Activated B cell treated with CpG ODN at 0.5 μM for 24 hours (primary cell): ENCODE measurements at regions not wholly inside any gene's neighbourhood (a gene's known extent, or its start where the extent isn't known, plus 50 kb on each side); places are given as distances from the start of the nearest gene placed in this dataset.

ENCODE experiments used
- ATAC-seq: fragments of 200-7000 bp; cut with Tn5 transposase; one replicate; pipeline ENCODE4 v1.10.0; 2021; ENCODE audit warnings: low read depth, mild to moderate bottlenecking, moderate library complexity
- CTCF ChIA-PET: fragments of 350-600 bp; sonication (Branson Sonifier 250); formaldehyde crosslinking; loops from one replicate; lab custom pipeline; 2021; ENCODE audit warnings: antibody characterized with exemption; lab: Charles Lee
- POLR2A ChIA-PET: fragments of 350-600 bp; sonication (Branson Sonifier 250); formaldehyde crosslinking; loops from one replicate; lab custom pipeline; 2021; ENCODE audit warnings: antibody characterized with exemption; lab: Charles Lee
- DNase-seq: peaks from one replicate; pipeline ENCODE4 v3.0.0; 2022
- H3K27ac Mint-ChIP-seq: one replicate; pipeline ENCODE4 v1.8.0; 2020; ENCODE audit warnings: mixed read lengths
- H3K27me3 Mint-ChIP-seq: one replicate; pipeline ENCODE4 v1.8.0; 2021; ENCODE audit warnings: mixed read lengths
- H3K36me3 Mint-ChIP-seq: one replicate; pipeline ENCODE4 v1.8.0; 2021; ENCODE audit warnings: low read depth, mixed read lengths
- H3K4me1 Mint-ChIP-seq: one replicate; pipeline ENCODE4 v1.8.0; 2021; ENCODE audit warnings: mixed read lengths
- H3K4me3 Mint-ChIP-seq: one replicate; pipeline ENCODE4 v1.8.0; 2020; ENCODE audit warnings: mild to moderate bottlenecking, mixed read lengths
- H3K9me3 Mint-ChIP-seq: one replicate; pipeline ENCODE4 v1.8.0; 2020; ENCODE audit warnings: mixed read lengths
- CTCF ChIP-seq: fragments of 200-600 bp; IDR thresholded peaks from one replicate; pipeline ENCODE4 v1.8.0; 2022; ENCODE audit warnings: antibody characterized with exemption, mild to moderate bottlenecking
- intact Hi-C: fragments of 100-400 bp; cut with micrococcal nuclease; formaldehyde crosslinking; loops from one replicate; pipeline ENCODE4 v1.15.1; 2024

GRCh38 chr3:177287231-177287630 is 89.9 kb upstream of the TBL1XR1 start:
- DNase-seq (no peak), ATAC-seq (no peak)
- no peaks in the 10 kb centered on the region for H3K9me3 Mint-ChIP-seq
- no peak overlapping the region for H3K27ac Mint-ChIP-seq
- intact Hi-C loops, result loop anchor here (10.0 kb wide), 1 partner anchor 488 kb away; no protein-coding TSS in a partner anchor
- H3K27me3 Mint-ChIP-seq, result no peaks in the 10 kb centered on the region
- TF ChIP-seq CTCF, result no peak
- H3K4me3 Mint-ChIP-seq, result no peak overlapping the region
- ChIA-PET CTCF (no interaction called here), POLR2A (no interaction called here)
- H3K36me3 Mint-ChIP-seq, result no peaks in the 10 kb centered on the region
- H3K4me1 Mint-ChIP-seq, result peaks cover 13% of the 10 kb centered on the region

- Mint-ChIP-seq H3K9me3 (no peaks in the 10 kb centered on the region), H3K27ac (no peak overlapping the region), H3K4me1 (peaks cover 10% of the 10 kb centered on the region), H3K4me3 (no peak overlapping the region), H3K36me3 (no peaks in the 10 kb centered on the region), H3K27me3 (no peaks in the 10 kb centered on the region)
- no peak for TF ChIP-seq CTCF
- ATAC-seq (no peak), DNase-seq (no peak)
- intact Hi-C loops, result no loop called here
- ChIA-PET CTCF (interaction anchor here (1.1 kb wide), 1 partner anchor 13 kb away, joined by 3 read pairs; no protein-coding TSS in a partner anchor), POLR2A (interaction anchor here (1.3 kb wide), 1 partner anchor 31 kb away, joined by 3 read pairs; no protein-coding TSS in a partner anchor)
Observed at GRCh38 chr3:177290633-177291032, 93.4 kb upstream of the TBL1XR1 start.

- TF ChIP-seq CTCF, result no peak
- H3K27ac Mint-ChIP-seq, result no peak overlapping the region
- no peaks in the 10 kb centered on the region for H3K36me3 Mint-ChIP-seq
- no peak for DNase-seq
- CTCF ChIA-PET, result no interaction called here
- no peak overlapping the region for H3K4me3 Mint-ChIP-seq
- H3K9me3 Mint-ChIP-seq, result no peaks in the 10 kb centered on the region
- POLR2A ChIA-PET, result no interaction called here
- ATAC-seq, result no peak
- intact Hi-C loops, result no loop called here
- no peaks in the 10 kb centered on the region for H3K27me3 Mint-ChIP-seq
- peaks cover 8% of the 10 kb centered on the region for H3K4me1 Mint-ChIP-seq
Observed at GRCh38 chr3:177294221-177294620, 96.9 kb upstream of the TBL1XR1 start.

GRCh38 chr3:177295116-177295515 is 97.8 kb upstream of the TBL1XR1 start:
- DNase-seq (no peak), ATAC-seq (no peak)
- no peaks in the 10 kb centered on the region for H3K9me3 Mint-ChIP-seq
- H3K4me1 Mint-ChIP-seq, result peaks cover 8% of the 10 kb centered on the region
- no peak overlapping the region for H3K27ac Mint-ChIP-seq
- intact Hi-C loops, result no loop called here
- ChIA-PET POLR2A (no interaction called here), CTCF (interaction anchor here (0.6 kb wide), 1 partner anchor 70 kb away, joined by 3 read pairs; no protein-coding TSS in a partner anchor)
- H3K4me3 Mint-ChIP-seq, result no peak overlapping the region
- H3K36me3 Mint-ChIP-seq, result no peaks in the 10 kb centered on the region
- TF ChIP-seq CTCF, result no peak
- H3K27me3 Mint-ChIP-seq, result no peaks in the 10 kb centered on the region

- POLR2A ChIA-PET, result interaction anchor here (0.8 to 1.6 kb wide), 4 partner anchors 16 to 102 kb away, joined by 3 to 8 read pairs (median 5); partner anchors contain the start of gene TBL1XR1
- intact Hi-C loops, result no loop called here
- no peak for TF ChIP-seq CTCF
- no peaks in the 10 kb centered on the region for H3K9me3 Mint-ChIP-seq
- DNase-seq (no peak), ATAC-seq (no peak)
- H3K4me3 Mint-ChIP-seq, result no peak overlapping the region
- no peaks in the 10 kb centered on the region for H3K27me3 Mint-ChIP-seq
- H3K4me1 Mint-ChIP-seq, result peaks cover 17% of the 10 kb centered on the region
- no peak overlapping the region for H3K27ac Mint-ChIP-seq
- CTCF ChIA-PET, result no interaction called here
- H3K36me3 Mint-ChIP-seq, result no peaks in the 10 kb centered on the region
Observed at GRCh38 chr3:177299250-177299649, 102.0 kb upstream of the TBL1XR1 start.
